ENCODE measurements at regions not wholly inside any gene's neighbourhood (a gene's known extent, or its start where the extent isn't known, plus 50 kb on each side); places are given as distances from the start of the nearest gene placed in this dataset.

- H3K9me3 Mint-ChIP-seq, result no peaks in the 10 kb centered on the region
- H3K4me3 Mint-ChIP-seq, result no peak overlapping the region
- H3K4me1 Mint-ChIP-seq, result peaks cover 0 to 8% (median 0%) of the 10 kb centered on the region in 4 donors
- H3K27ac Mint-ChIP-seq, result peak overlapping the region in 1 of 10 donors; percentile 11
- H3K36me3 Mint-ChIP-seq, result no peaks in the 10 kb centered on the region
- ATAC-seq (no peak), DNase-seq (no peak)
- POLR2A ChIA-PET, result no interaction called here
- H3K27me3 Mint-ChIP-seq, result peaks cover 0 to 61% (median 17%) of the 10 kb centered on the region in 5 donors
Measured at GRCh38 chr10:128936392-128936791, 530.6 kb upstream of the MGMT start.

- POLR2A ChIA-PET, result no interaction called here
- H3K36me3 Mint-ChIP-seq, result no peaks in the 10 kb centered on the region
- ATAC-seq (no peak), DNase-seq (no peak)
- no peaks in the 10 kb centered on the region for H3K9me3 Mint-ChIP-seq
- no peak overlapping the region for H3K4me3 Mint-ChIP-seq
- H3K27ac Mint-ChIP-seq, result no peak overlapping the region
- peaks cover 0 to 45% (median 17%) of the 10 kb centered on the region in 5 donors for H3K27me3 Mint-ChIP-seq
- H3K4me1 Mint-ChIP-seq, result peaks cover 0 to 8% (median 0%) of the 10 kb centered on the region in 4 donors
Measured at GRCh38 chr10:128938558-128938957, 528.5 kb upstream of the MGMT start.

GRCh38 chr10:128940081-128940480 lies 527.0 kb upstream of the MGMT start:
- H3K36me3 Mint-ChIP-seq, result no peaks in the 10 kb centered on the region
- H3K4me3 Mint-ChIP-seq, result no peak overlapping the region
- DNase-seq (no peak), ATAC-seq (no peak)
- H3K4me1 Mint-ChIP-seq, result peaks cover 0 to 2% (median 0%) of the 10 kb centered on the region in 4 donors
- no peak overlapping the region for H3K27ac Mint-ChIP-seq
- peaks cover 0 to 33% (median 16%) of the 10 kb centered on the region in 5 donors for H3K27me3 Mint-ChIP-seq
- H3K9me3 Mint-ChIP-seq, result peaks cover 0 to 13% (median 2%) of the 10 kb centered on the region in 9 donors
- POLR2A ChIA-PET, result no interaction called here

- Mint-ChIP-seq H3K4me1 (no peaks in the 10 kb centered on the region), H3K27ac (no peak overlapping the region), H3K36me3 (peaks cover 0 to 9% (median 2%) of the 10 kb centered on the region in 3 donors), H3K9me3 (peaks cover 0 to 35% (median 10%) of the 10 kb centered on the region in 9 donors), H3K27me3 (peaks cover 0 to 32% (median 15%) of the 10 kb centered on the region in 5 donors), H3K4me3 (no peak overlapping the region)
- DNase-seq (no peak), ATAC-seq (no peak)
- POLR2A ChIA-PET, result no interaction called here
Measured at GRCh38 chr10:128943111-128943510, 523.9 kb upstream of the MGMT start.

- Mint-ChIP-seq H3K27ac (peak overlapping the region in 1 of 10 donors; percentile 28), H3K4me1 (no peaks in the 10 kb centered on the region), H3K4me3 (no peak overlapping the region), H3K9me3 (peaks cover 0 to 35% (median 10%) of the 10 kb centered on the region in 9 donors), H3K27me3 (peaks cover 0 to 19% (median 0%) of the 10 kb centered on the region in 5 donors), H3K36me3 (peaks cover 0 to 9% (median 2%) of the 10 kb centered on the region in 3 donors)
- no peak for ATAC-seq
- DNase-seq, result no peak
- POLR2A ChIA-PET, result no interaction called here
Measured at GRCh38 chr10:128945398-128945797, 521.6 kb upstream of the MGMT start.

- POLR2A ChIA-PET, result no interaction called here
- no peaks in the 10 kb centered on the region for H3K4me1 Mint-ChIP-seq
- no peak overlapping the region for H3K27ac Mint-ChIP-seq
- no peak overlapping the region for H3K4me3 Mint-ChIP-seq
- ATAC-seq (no peak), DNase-seq (no peak)
- H3K27me3 Mint-ChIP-seq, result peaks cover 0 to 5% (median 0%) of the 10 kb centered on the region in 5 donors
- H3K36me3 Mint-ChIP-seq, result peaks cover 0 to 9% (median 2%) of the 10 kb centered on the region in 3 donors
- peaks cover 0 to 19% (median 10%) of the 10 kb centered on the region in 9 donors for H3K9me3 Mint-ChIP-seq
Measured at GRCh38 chr10:128950159-128950915, 516.7 kb upstream of the MGMT start.

- Mint-ChIP-seq H3K27ac (no peak overlapping the region), H3K27me3 (peaks cover 0 to 1% (median 0%) of the 10 kb centered on the region in 5 donors), H3K36me3 (peaks cover 0 to 9% (median 2%) of the 10 kb centered on the region in 3 donors), H3K9me3 (peaks cover 0 to 14% (median 10%) of the 10 kb centered on the region in 9 donors), H3K4me1 (no peaks in the 10 kb centered on the region), H3K4me3 (no peak overlapping the region)
- DNase-seq (no peak), ATAC-seq (no peak)
- POLR2A ChIA-PET, result no interaction called here
Measured at GRCh38 chr10:128950916-128951275, 516.1 kb upstream of the MGMT start.

- Mint-ChIP-seq H3K4me1 (no peaks in the 10 kb centered on the region), H3K9me3 (peaks cover 0 to 2% (median 0%) of the 10 kb centered on the region in 9 donors), H3K4me3 (no peak overlapping the region), H3K36me3 (no peaks in the 10 kb centered on the region), H3K27ac (no peak overlapping the region), H3K27me3 (peaks cover 0 to 1% (median 0%) of the 10 kb centered on the region in 5 donors)
- POLR2A ChIA-PET, result no interaction called here
- no peak for DNase-seq
- no peak for ATAC-seq
Measured at GRCh38 chr10:128952856-128953255, 514.2 kb upstream of the MGMT start.

- Mint-ChIP-seq H3K27ac (no peak overlapping the region), H3K4me3 (no peak overlapping the region), H3K4me1 (peaks cover 0 to 1% (median 0%) of the 10 kb centered on the region in 4 donors), H3K36me3 (no peaks in the 10 kb centered on the region), H3K9me3 (no peaks in the 10 kb centered on the region), H3K27me3 (peaks cover 0 to 1% (median 0%) of the 10 kb centered on the region in 5 donors)
- DNase-seq (no peak), ATAC-seq (no peak)
- POLR2A ChIA-PET, result no interaction called here
Measured at GRCh38 chr10:128956149-128956548, 510.9 kb upstream of the MGMT start.

- Mint-ChIP-seq H3K36me3 (no peaks in the 10 kb centered on the region), H3K4me1 (peaks cover 0 to 1% (median 0%) of the 10 kb centered on the region in 4 donors), H3K9me3 (no peaks in the 10 kb centered on the region), H3K27ac (no peak overlapping the region), H3K4me3 (no peak overlapping the region), H3K27me3 (peaks cover 0 to 4% (median 0%) of the 10 kb centered on the region in 5 donors)
- DNase-seq, result no peak
- POLR2A ChIA-PET, result no interaction called here
- no peak for ATAC-seq
Measured at GRCh38 chr10:128957221-128957620, 509.8 kb upstream of the MGMT start.

GRCh38 chr10:128958834-128959690 lies 508.0 kb upstream of the MGMT start:
- DNase-seq, result no peak
- Mint-ChIP-seq H3K27ac (no peak overlapping the region), H3K27me3 (peaks cover 0 to 4% (median 0%) of the 10 kb centered on the region in 5 donors), H3K9me3 (no peaks in the 10 kb centered on the region), H3K36me3 (no peaks in the 10 kb centered on the region), H3K4me1 (peaks cover 0 to 1% (median 0%) of the 10 kb centered on the region in 4 donors), H3K4me3 (no peak overlapping the region)
- ATAC-seq, result no peak
- POLR2A ChIA-PET, result no interaction called here

GRCh38 chr10:128959746-128960145 lies 507.3 kb upstream of the MGMT start:
- no peak for DNase-seq
- H3K27me3 Mint-ChIP-seq, result peaks cover 0 to 6% (median 0%) of the 10 kb centered on the region in 5 donors
- no peaks in the 10 kb centered on the region for H3K9me3 Mint-ChIP-seq
- no peak overlapping the region for H3K4me3 Mint-ChIP-seq
- ATAC-seq, result no peak
- H3K27ac Mint-ChIP-seq, result no peak overlapping the region
- POLR2A ChIA-PET, result no interaction called here
- no peaks in the 10 kb centered on the region for H3K36me3 Mint-ChIP-seq
- H3K4me1 Mint-ChIP-seq, result peaks cover 0 to 1% (median 0%) of the 10 kb centered on the region in 4 donors

GRCh38 chr10:128960517-128960916 lies 506.5 kb upstream of the MGMT start:
- POLR2A ChIA-PET, result no interaction called here
- peaks cover 0 to 1% (median 0%) of the 10 kb centered on the region in 4 donors for H3K4me1 Mint-ChIP-seq

More at GRCh38 chr10:128960517-128960916, 506.5 kb upstream of the MGMT start:
- H3K9me3 Mint-ChIP-seq, result peaks cover 0 to 4% (median 0%) of the 10 kb centered on the region in 9 donors
- peaks cover 0 to 6% (median 0%) of the 10 kb centered on the region in 5 donors for H3K27me3 Mint-ChIP-seq
- ATAC-seq (no peak), DNase-seq (no peak)
- H3K27ac Mint-ChIP-seq, result peak overlapping the region in 1 of 10 donors; percentile 29
- no peaks in the 10 kb centered on the region for H3K36me3 Mint-ChIP-seq
- no peak overlapping the region for H3K4me3 Mint-ChIP-seq
